ENCODE measurements at regions not wholly inside any gene's neighbourhood (a gene's known extent, or its start where the extent isn't known, plus 50 kb on each side); places are given as distances from the start of the nearest gene placed in this dataset.

DNA sequence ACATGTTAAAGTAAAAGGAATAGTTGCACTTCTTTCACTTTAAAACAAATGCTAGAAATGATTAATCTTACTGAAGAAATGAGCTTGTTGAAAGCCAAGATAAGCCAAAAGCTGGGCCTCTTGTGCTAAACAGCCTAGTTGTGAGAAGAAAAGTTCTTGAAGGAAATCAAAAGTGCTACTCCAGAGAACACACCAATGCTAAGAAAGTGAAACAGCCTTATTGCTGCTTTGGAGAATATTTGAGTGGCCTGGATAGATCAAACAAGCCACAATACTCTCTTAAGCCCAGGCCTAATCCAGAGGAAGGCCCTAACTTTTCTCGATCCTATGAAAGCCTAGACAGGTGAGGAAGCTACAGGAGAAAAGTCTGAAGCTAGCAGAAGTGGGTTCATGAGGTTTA is 967.9 kb upstream of the INTU start:
- TF ChIP-seq POLR2AphosphoS5 (IDR thresholded peaks at IDR 0.05), result no peak
- TF ChIP-seq CTCF (IDR thresholded peaks at IDR 0.05), result no peak
- TF ChIP-seq POLR2A (IDR thresholded peaks at IDR 0.05), result no peak
